Transverse colon (tissue), 4 donors: ENCODE measurements at regions not wholly inside any gene's neighbourhood (a gene's known extent, or its start where the extent isn't known, plus 50 kb on each side); places are given as distances from the start of the nearest gene placed in this dataset.

Experiments used
- DNase-seq: peaks from one replicate; pipeline ENCODE4 v3.0.0-alpha.2; 2019
- H3K27ac ChIP-seq, 4 donors: fragments of 200-600 bp; sonication (generic); 2 replicates each; pipeline ENCODE4 v1.5.1; 2016 to 2018; ENCODE audit warnings: inconsistent platforms in 4 of 4
- H3K27me3 ChIP-seq: fragments of 200-600 bp; sonication (generic); 2 replicates; pipeline ENCODE4 v1.5.1; 2017; ENCODE audit warnings: inconsistent platforms
- H3K36me3 ChIP-seq, 4 donors: fragments of 200-600 bp; sonication (generic); 2 replicates each; pipeline ENCODE4 v1.5.1; 2017 to 2019; ENCODE audit warnings: inconsistent platforms in 4 of 4
- H3K4me1 ChIP-seq, 4 donors: fragments of 200-600 bp; sonication (generic); 2 replicates each; pipeline ENCODE4 v1.5.1; 2017 to 2020; ENCODE audit warnings: inconsistent platforms in 4 of 4
- H3K4me3 ChIP-seq, 4 donors: fragments of 200-600 bp; sonication (generic); 1 replicate in 1 of 4; 2 replicates in 3 of 4; pipeline versions ENCODE4 v1.5.1 to v1.6.1; 2017 to 2019; ENCODE audit warnings: inconsistent platforms in 4 of 4
- H3K9me3 ChIP-seq, 2 donors: fragments of 200-600 bp; sonication (generic); 2 replicates each; pipeline ENCODE4 v1.5.1; 2017 to 2019; ENCODE audit warnings: inconsistent platforms in 2 of 2
- EP300 ChIP-seq: sonication (generic); formaldehyde crosslinking; IDR thresholded peaks from one replicate; pipeline ENCODE4 v1.6.1; 2017; ENCODE audit warnings: antibody characterized with exemption, low read depth
- POLR2A ChIP-seq: fragments of 450-650 bp; IDR thresholded peaks from one replicate; pipeline ENCODE4 v1.6.1; 2016; ENCODE audit warnings: antibody characterized with exemption, mild to moderate bottlenecking, moderate library complexity
- POLR2AphosphoS5 ChIP-seq, 3 donors: sonication (generic); formaldehyde crosslinking; IDR thresholded peaks; one replicate each; pipeline ENCODE4 v1.6.1; 2016; ENCODE audit warnings: antibody characterized with exemption in 3 of 3
- WGBS, 2 donors: methylation state at CpG; one replicate each; pipeline ENCODE4 v1.1.5; 2018; ENCODE audit warnings: low coverage in 1 of 2; 5-methylcytosine and 5-hydroxymethylcytosine counted together
- in situ Hi-C, 4 donors: fragments of 200-750 bp; cut with MboI; loops; one replicate each; pipeline versions ENCODE4 v1.15.0 to v1.15.1; 2017; ENCODE audit warnings: low sequenced_read_pairs in 3 of 4, low pct_ligation_motif_present in 1 of 4, low pct_unique_long_range_greater_than_20kb in 1 of 4
- intact Hi-C: fragments of 100-400 bp; cut with DNase I; formaldehyde crosslinking; loops from one replicate; pipeline ENCODE4 v1.15.1; 2023; ENCODE audit warnings: low total_unique reads
- TF ChIP-seq, protein P1 (sequence below), 5 experiments: fragments of 200-600 bp in 3 of 5; fragments of 450-650 bp in 2 of 5; sonication (generic) in 3 of 5; IDR thresholded peaks; 1 replicate in 2 of 5; 2 replicates in 3 of 5; pipeline ENCODE4 v1.5.1; 2016 to 2017; ENCODE audit warnings: antibody characterized with exemption in 5 of 5, inconsistent platforms in 3 of 5, mild to moderate bottlenecking in 2 of 5, moderate library complexity in 1 of 5

DNA sequence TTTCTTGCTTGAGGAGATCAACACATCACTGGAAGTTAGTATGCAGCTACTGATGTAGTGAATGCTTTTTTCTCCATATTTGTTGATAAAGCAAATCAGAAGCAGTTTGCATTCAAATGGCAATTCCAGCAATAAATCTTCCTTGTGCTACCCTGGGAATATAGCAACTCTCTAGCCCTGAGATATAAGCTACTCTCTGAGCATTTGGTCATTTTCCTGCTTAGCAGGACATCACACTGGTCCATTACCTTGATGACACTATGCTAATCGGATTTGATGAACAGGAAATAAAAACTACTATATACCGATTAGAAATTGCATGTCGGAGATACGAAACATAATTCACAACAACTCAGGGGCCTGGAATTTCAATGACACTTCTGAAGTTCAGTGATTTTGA lies 152.7 kb downstream of the CBLN2 start:
- Histone ChIP-seq H3K27me3 (no peaks in the 10 kb centered on the region), H3K36me3 (no peaks in the 10 kb centered on the region), H3K9me3 (no peaks in the 10 kb centered on the region), H3K4me1 (no peaks in the 10 kb centered on the region), H3K4me3 (no peak overlapping the region), H3K27ac (no peak overlapping the region)
- in situ Hi-C loops (no loop called here), intact Hi-C loops (no loop called here)
- DNase-seq, result no peak
- 85 to 86% methylated on average over 4 of the region's 4 CpGs for WGBS, 2 donors
- TF ChIP-seq EP300 (no peak), POLR2A (no peak), POLR2AphosphoS5 (IDR thresholded peaks at IDR 0.05) (no peak)
- TF ChIP-seq, protein P1, sequence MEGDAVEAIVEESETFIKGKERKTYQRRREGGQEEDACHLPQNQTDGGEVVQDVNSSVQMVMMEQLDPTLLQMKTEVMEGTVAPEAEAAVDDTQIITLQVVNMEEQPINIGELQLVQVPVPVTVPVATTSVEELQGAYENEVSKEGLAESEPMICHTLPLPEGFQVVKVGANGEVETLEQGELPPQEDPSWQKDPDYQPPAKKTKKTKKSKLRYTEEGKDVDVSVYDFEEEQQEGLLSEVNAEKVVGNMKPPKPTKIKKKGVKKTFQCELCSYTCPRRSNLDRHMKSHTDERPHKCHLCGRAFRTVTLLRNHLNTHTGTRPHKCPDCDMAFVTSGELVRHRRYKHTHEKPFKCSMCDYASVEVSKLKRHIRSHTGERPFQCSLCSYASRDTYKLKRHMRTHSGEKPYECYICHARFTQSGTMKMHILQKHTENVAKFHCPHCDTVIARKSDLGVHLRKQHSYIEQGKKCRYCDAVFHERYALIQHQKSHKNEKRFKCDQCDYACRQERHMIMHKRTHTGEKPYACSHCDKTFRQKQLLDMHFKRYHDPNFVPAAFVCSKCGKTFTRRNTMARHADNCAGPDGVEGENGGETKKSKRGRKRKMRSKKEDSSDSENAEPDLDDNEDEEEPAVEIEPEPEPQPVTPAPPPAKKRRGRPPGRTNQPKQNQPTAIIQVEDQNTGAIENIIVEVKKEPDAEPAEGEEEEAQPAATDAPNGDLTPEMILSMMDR (IDR thresholded peaks at IDR 0.05), result no peak

DNA sequence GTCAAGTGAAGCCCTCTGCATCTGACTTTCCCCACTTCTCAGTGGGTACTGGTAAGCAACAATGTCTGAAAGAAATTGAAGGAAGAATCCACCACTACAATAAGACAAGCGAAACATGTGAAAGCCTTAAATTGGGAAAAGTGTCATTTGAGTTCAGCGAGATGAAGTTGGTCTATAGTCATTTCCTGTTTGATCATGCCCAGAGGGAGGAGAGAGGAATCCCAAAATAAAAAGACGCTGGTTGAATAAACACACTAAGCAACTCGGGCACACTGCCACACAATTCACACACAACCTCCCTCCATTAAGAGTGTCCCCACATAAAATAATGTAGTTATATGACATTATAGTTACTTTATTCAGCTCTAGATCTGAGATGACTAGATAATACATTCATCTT lies 166.1 kb downstream of the CBLN2 start:
- no peaks in the 10 kb centered on the region for H3K36me3 ChIP-seq
- in situ Hi-C loops, result no loop called here
- WGBS, 2 donors, result 51 to 62% methylated on average over 3 to 4 of the region's 4 CpGs

GRCh38 chr18:72376256-72376655 lies 167.9 kb downstream of the CBLN2 start:
- Histone ChIP-seq H3K4me3 (no peak overlapping the region), H3K27me3 (no peaks in the 10 kb centered on the region), H3K4me1 (no peaks in the 10 kb centered on the region), H3K36me3 (no peaks in the 10 kb centered on the region), H3K9me3 (no peaks in the 10 kb centered on the region), H3K27ac (no peak overlapping the region)
- intact Hi-C loops, result no loop called here
- WGBS, 2 donors, result 47 to 51% methylated on average over 2 to 4 of the region's 4 CpGs
- in situ Hi-C loops, result no loop called here
- TF ChIP-seq POLR2AphosphoS5 (IDR thresholded peaks at IDR 0.05), result no peak
- no peak for TF ChIP-seq EP300
- TF ChIP-seq, protein P1 (IDR thresholded peaks at IDR 0.05), result no peak
- DNase-seq, result no peak

More for the DNA sequence above, 166.1 kb downstream of the CBLN2 start:
- intact Hi-C loops, result no loop called here
- H3K4me1 ChIP-seq, result no peaks in the 10 kb centered on the region
- no peaks in the 10 kb centered on the region for H3K27me3 ChIP-seq
- TF ChIP-seq POLR2A, result no peak
- no peak for TF ChIP-seq EP300
- TF ChIP-seq POLR2AphosphoS5 (IDR thresholded peaks at IDR 0.05), result no peak
- TF ChIP-seq, protein P1 (IDR thresholded peaks at IDR 0.05), result no peak
- no peak overlapping the region for H3K4me3 ChIP-seq
- H3K27ac ChIP-seq, result no peak overlapping the region
- no peak for DNase-seq
- H3K9me3 ChIP-seq, result no peaks in the 10 kb centered on the region

- Histone ChIP-seq H3K4me1 (no peaks in the 10 kb centered on the region), H3K27ac (no peak overlapping the region), H3K4me3 (no peak overlapping the region), H3K27me3 (no peaks in the 10 kb centered on the region), H3K36me3 (no peaks in the 10 kb centered on the region), H3K9me3 (no peaks in the 10 kb centered on the region)
- in situ Hi-C loops (no loop called here), intact Hi-C loops (no loop called here)
- no peak for TF ChIP-seq POLR2A
- TF ChIP-seq EP300, result no peak
- no peak for TF ChIP-seq POLR2AphosphoS5 (IDR thresholded peaks at IDR 0.05)
- TF ChIP-seq, protein P1 (IDR thresholded peaks at IDR 0.05), result no peak
- DNase-seq, result no peak
- 87% methylated on average over 5 of the region's 5 CpGs; no CpG with 5 or more reads in 1 of the 2 donors for WGBS, 2 donors
These were observed 168.5 kb downstream of the CBLN2 start for GRCh38 chr18:72375618-72376017.
